GM12892 (cell line): ENCODE measurements at regions not wholly inside any gene's neighbourhood (a gene's known extent, or its start where the extent isn't known, plus 50 kb on each side); places are given as distances from the start of the nearest gene placed in this dataset.

Experiments used
- POLR2A ChIP-seq: IDR thresholded peaks from 2 replicates; pipeline ENCODE4 v1.6.1; 2011; ENCODE audit warnings: low read depth, low read length, control low read depth
- POLR2AphosphoS5 ChIP-seq: IDR thresholded peaks from 2 replicates; pipeline ENCODE4 v1.6.1; 2011; ENCODE audit warnings: low read depth, low read length, control low read depth
- TAF1 ChIP-seq: IDR thresholded peaks from 2 replicates; pipeline ENCODE4 v1.6.1; 2011; ENCODE audit warnings: low read depth, mild to moderate bottlenecking, control low read depth, low read length, borderline replicate concordance

DNA sequence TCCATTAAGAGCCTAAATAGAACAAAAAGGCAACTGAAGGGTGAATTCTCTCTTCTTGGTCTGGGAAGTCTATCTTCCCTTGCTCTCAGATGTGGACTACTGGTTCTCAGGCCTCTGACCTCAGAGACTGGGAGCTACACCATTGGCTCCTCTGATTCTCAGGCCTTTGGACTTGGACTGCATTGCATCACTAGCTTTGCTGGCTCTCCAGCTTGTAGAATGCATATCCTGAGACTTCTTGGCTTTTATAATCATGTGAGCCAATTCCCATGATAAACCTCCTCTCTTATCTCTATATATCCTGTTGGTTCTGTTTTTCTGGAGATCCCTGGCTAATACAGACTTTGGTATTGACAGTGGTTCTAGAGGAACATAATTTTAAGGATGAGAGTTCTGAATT lies 89.8 kb downstream of the PSAT1 start:
- TF ChIP-seq POLR2AphosphoS5 (no peak), TAF1 (no peak), POLR2A (no peak)
